OCI-LY3 (cell line): ENCODE measurements at regions not wholly inside any gene's neighbourhood (a gene's known extent, or its start where the extent isn't known, plus 50 kb on each side); places are given as distances from the start of the nearest gene placed in this dataset.

Source experiments
- H2AFZ ChIP-seq: fragments of 200-600, 300-600 bp; shearing (Covaris generic); 2 replicates; pipeline ENCODE4 v1.6.0; 2014; ENCODE audit warnings: antibody characterized with exemption, low read depth, low read length
- H3K27ac ChIP-seq: fragments of 200-600, 300-600 bp; sonication (generic); 2 replicates; pipeline ENCODE4 v1.5.1; 2014; ENCODE audit warnings: mild to moderate bottlenecking, low read length, moderate library complexity, mixed read lengths
- H3K27me3 ChIP-seq: fragments of 200-600, 300-600 bp; sonication (generic); 2 replicates; pipeline ENCODE4 v1.6.1; 2014; ENCODE audit warnings: low read depth, low read length, mixed read lengths
- H3K36me3 ChIP-seq: fragments of 200-600, 300-600 bp; sonication (generic); replicated peaks from 2 replicates; pipeline ENCODE3; 2014; ENCODE audit warnings: low read depth, low read length, mixed read lengths
- H3K4me1 ChIP-seq: fragments of 300-600, 200-600 bp; sonication (generic); 2 replicates; pipeline ENCODE4 v1.6.1; 2014; ENCODE audit warnings: low read length, mixed read lengths
- H3K4me2 ChIP-seq: fragments of 200-600, 300-600 bp; sonication (generic); 2 replicates; pipeline ENCODE4 v1.6.1; 2014; ENCODE audit warnings: low read length, mixed read lengths
- H3K4me3 ChIP-seq: fragments of 300-600, 200-600 bp; sonication (generic); 2 replicates; pipeline ENCODE4 v1.5.1; 2014; ENCODE audit warnings: antibody characterized with exemption, mild to moderate bottlenecking, low read length, moderate library complexity
- H3K79me2 ChIP-seq: fragments of 300-600, 200-600 bp; shearing (Covaris generic); 2 replicates; pipeline ENCODE4 v1.6.1; 2014; ENCODE audit warnings: mild to moderate bottlenecking, low read length, mixed read lengths
- H3K9ac ChIP-seq: fragments of 300-600, 200-600 bp; shearing (Covaris generic); 2 replicates; pipeline ENCODE4 v1.6.0; 2014; ENCODE audit warnings: mild to moderate bottlenecking, low read length, moderate library complexity
- H3K9me3 ChIP-seq: fragments of 200-600, 300-600 bp; shearing (Covaris generic); 2 replicates; pipeline ENCODE4 v1.6.1; 2014; ENCODE audit warnings: low read length, mixed read lengths; ENCODE audit not compliant: insufficient read depth
- H4K20me1 ChIP-seq: fragments of 200-600, 300-600 bp; sonication (generic); 2 replicates; pipeline ENCODE4 v1.6.1; 2016; ENCODE audit warnings: low read length, mixed read lengths; ENCODE audit not compliant: insufficient read depth
- EZH2phosphoT487 ChIP-seq: fragments of 200-600 bp; shearing (Covaris generic); IDR thresholded peaks from 2 replicates; pipeline ENCODE4 v1.6.1; 2018; ENCODE audit warnings: antibody characterized with exemption, mixed run types, low read depth
- TF ChIP-seq, protein P1 (sequence below): fragments of 200-600, 300-600 bp; sonication (generic); IDR thresholded peaks from 2 replicates; pipeline ENCODE4 v1.5.1; 2014; ENCODE audit warnings: antibody characterized with exemption, low read length, low read depth

DNA sequence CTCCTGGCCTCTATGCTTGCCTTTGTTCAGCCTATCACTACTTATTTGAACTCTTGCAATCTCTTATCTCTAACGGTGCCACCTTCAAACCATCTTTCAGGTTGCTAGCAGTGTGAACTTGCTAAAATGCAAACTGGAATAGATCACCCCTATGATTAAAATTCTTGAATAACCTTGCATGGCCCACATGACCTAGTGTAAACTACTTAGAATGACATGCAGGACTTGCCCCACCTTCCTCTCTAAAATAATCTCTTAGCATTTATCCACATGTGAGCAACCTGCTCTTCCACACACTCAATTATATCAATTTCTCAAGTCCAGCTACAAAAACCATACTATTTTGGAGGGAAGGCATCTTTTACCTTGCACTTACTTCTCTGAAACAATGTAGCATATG is 137.6 kb downstream of the ETAA1 start:
- H3K79me2 ChIP-seq: no peaks in the 10 kb centered on the region
- H3K4me1 ChIP-seq: no peaks in the 10 kb centered on the region
- no peaks in the 10 kb centered on the region for H3K27me3 ChIP-seq
- TF ChIP-seq EZH2phosphoT487: no peak
- TF ChIP-seq, protein P1, sequence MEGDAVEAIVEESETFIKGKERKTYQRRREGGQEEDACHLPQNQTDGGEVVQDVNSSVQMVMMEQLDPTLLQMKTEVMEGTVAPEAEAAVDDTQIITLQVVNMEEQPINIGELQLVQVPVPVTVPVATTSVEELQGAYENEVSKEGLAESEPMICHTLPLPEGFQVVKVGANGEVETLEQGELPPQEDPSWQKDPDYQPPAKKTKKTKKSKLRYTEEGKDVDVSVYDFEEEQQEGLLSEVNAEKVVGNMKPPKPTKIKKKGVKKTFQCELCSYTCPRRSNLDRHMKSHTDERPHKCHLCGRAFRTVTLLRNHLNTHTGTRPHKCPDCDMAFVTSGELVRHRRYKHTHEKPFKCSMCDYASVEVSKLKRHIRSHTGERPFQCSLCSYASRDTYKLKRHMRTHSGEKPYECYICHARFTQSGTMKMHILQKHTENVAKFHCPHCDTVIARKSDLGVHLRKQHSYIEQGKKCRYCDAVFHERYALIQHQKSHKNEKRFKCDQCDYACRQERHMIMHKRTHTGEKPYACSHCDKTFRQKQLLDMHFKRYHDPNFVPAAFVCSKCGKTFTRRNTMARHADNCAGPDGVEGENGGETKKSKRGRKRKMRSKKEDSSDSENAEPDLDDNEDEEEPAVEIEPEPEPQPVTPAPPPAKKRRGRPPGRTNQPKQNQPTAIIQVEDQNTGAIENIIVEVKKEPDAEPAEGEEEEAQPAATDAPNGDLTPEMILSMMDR: no peak
- H4K20me1 ChIP-seq: no peaks in the 10 kb centered on the region
- H3K9me3 ChIP-seq: no peaks in the 10 kb centered on the region
- H3K9ac ChIP-seq: no peak overlapping the region
- H3K36me3 ChIP-seq: no peaks in the 10 kb centered on the region
- no peak overlapping the region for H3K4me3 ChIP-seq
- H2AFZ ChIP-seq: no peak overlapping the region
- no peak overlapping the region for H3K27ac ChIP-seq
- no peak overlapping the region for H3K4me2 ChIP-seq

DNA sequence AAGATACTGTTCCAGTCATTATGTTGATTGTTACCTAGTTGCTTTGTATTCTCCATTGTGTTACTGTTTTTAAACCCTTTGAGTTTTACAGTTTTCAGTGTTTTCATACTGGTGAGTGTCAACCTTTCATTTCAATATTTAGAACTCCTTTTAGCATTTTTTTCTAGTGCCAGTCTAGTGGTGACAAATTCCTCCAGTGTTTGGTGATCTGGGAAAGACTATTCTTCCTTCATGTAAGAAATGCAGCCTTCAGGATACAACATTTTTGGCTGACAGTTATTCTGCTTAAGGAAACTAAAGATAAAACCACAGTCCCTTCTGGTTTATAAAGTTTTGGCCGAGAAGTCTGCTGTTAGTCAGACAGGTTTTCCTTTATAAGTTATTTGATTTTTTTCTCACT is 143.8 kb downstream of the ETAA1 start:
- Histone ChIP-seq H3K79me2 (no peaks in the 10 kb centered on the region), H3K9me3 (no peaks in the 10 kb centered on the region; the same call in 1 of the 2 replicates), H3K36me3 (no peaks in the 10 kb centered on the region), H3K4me3 (no peak overlapping the region), H2AFZ (no peak overlapping the region), H4K20me1 (no peaks in the 10 kb centered on the region), H3K9ac (no peak overlapping the region), H3K4me2 (no peak overlapping the region), H3K27ac (no peak overlapping the region), H3K4me1 (no peaks in the 10 kb centered on the region), H3K27me3 (no peaks in the 10 kb centered on the region)
- TF ChIP-seq, protein P1: no peak
- TF ChIP-seq EZH2phosphoT487: no peak

DNA sequence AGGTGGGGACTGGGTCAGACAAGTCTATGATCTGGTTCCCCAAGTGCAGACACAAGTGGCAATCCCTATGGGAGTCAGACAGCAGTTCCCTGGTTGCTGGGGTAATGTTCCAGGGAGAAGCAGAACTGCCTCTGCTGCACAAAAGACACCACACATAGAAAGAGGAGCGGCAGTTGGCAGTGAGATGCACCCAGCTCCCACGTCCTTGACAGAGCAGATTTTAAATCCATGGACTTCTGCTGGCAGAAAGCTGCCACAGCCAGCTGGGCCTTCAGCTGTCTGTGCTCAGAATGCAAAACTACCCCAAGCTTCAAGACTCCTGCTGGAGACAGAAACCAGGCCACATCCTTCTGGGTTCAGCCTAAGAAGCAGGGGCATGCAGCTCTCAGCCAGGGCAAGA is 147.2 kb downstream of the ETAA1 start:
- Histone ChIP-seq H3K4me2 (no peak overlapping the region), H3K4me1 (no peaks in the 10 kb centered on the region), H4K20me1 (no peaks in the 10 kb centered on the region), H2AFZ (no peak overlapping the region), H3K36me3 (no peaks in the 10 kb centered on the region), H3K27ac (no peak overlapping the region), H3K4me3 (no peak overlapping the region), H3K79me2 (no peaks in the 10 kb centered on the region), H3K27me3 (no peaks in the 10 kb centered on the region), H3K9ac (no peak overlapping the region), H3K9me3 (no peaks in the 10 kb centered on the region; the same call in 1 of the 2 replicates)
- TF ChIP-seq EZH2phosphoT487: no peak
- TF ChIP-seq, protein P1: no peak

DNA sequence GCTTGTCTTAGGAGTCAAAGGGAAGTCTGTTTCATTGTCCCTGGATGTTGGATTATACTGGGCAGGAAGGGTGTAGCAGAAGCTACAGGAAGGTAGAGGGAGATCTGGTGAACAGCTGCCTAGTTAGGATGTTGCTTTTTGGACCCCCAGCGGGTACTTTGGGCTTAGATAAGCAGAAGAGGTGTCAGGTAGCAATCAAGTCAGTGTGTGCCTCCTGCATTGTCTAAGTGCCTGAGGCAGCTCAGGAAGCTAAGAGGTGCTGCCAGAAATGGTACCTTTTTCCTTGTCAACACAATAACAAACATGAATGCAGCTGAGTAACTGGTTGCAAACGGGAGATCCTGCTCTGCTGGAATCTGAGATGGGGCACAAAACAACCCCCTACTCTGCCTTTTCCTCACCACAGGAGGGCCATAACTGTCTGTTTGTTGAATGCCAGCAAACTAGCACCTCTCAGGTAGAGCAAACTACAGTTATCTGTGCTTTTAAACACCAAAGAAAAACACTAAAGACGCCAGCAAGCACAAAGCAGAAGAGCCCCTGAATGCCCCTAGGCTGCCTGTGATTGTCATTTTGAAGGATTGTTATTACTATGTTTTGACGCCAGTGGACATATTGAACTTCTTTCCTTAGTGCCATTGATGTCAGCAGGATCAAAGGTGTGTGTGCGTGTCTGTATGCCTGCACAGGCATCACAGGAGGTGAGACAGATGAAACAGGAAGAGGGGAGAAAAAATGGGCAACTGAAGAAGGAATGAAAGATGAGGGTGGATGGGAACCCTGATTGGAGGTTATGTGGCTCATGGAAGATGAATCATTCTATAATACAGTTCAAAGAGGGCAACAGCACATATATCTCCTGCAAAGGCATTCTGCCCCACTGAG is 151.4 kb downstream of the ETAA1 start:
- Histone ChIP-seq H3K27me3 (no peaks in the 10 kb centered on the region), H3K9ac (no peak overlapping the region), H3K36me3 (no peaks in the 10 kb centered on the region), H3K4me3 (no peak overlapping the region), H4K20me1 (no peaks in the 10 kb centered on the region), H2AFZ (no peak overlapping the region), H3K4me2 (no peak overlapping the region), H3K79me2 (no peaks in the 10 kb centered on the region), H3K27ac (no peak overlapping the region), H3K9me3 (no peaks in the 10 kb centered on the region), H3K4me1 (no peaks in the 10 kb centered on the region)
- TF ChIP-seq, protein P1: no peak
- no peak for TF ChIP-seq EZH2phosphoT487
